ENCODE measurements at regions not wholly inside any gene's neighbourhood (a gene's known extent, or its start where the extent isn't known, plus 50 kb on each side); places are given as distances from the start of the nearest gene placed in this dataset.

- Histone ChIP-seq H3K79me2 (ENCODE audit: control insufficient read depth, insufficient read depth, low read length) (no peaks in the 10 kb centered on the region), H3K27ac (ENCODE audit: low read length in 2 of 2) (no peak overlapping the region), H3K27me3 (replicated peaks in 1 of 4; ENCODE audit: control extremely low read depth in 1 of 4, control insufficient read depth in 3 of 4, insufficient read depth in 4 of 4, low read length in 3 of 4) (peaks cover 0 to 18% (median 0%) of the 10 kb centered on the region in 4 experiments), H3K4me2 (replicated peaks; ENCODE audit: low read depth, low read length, poor library complexity, severe bottlenecking) (no peak overlapping the region), H3K4me3 (ENCODE audit: control extremely low read depth in 1 of 5, extremely low read depth in 1 of 5, insufficient read depth in 1 of 5, low read depth in 2 of 5, low read length in 4 of 5) (no peak overlapping the region), H3K36me3 (replicated peaks in 1 of 2; ENCODE audit: control extremely low read depth in 1 of 2, control insufficient read depth in 1 of 2, extremely low read depth in 1 of 2, insufficient read depth in 2 of 2, low read length in 1 of 2) (no peaks in the 10 kb centered on the region), H3K9ac (ENCODE audit: low read length) (no peak overlapping the region), H2AFZ (ENCODE audit: insufficient read depth, low read depth, low read length, poor library complexity, severe bottlenecking) (no peak overlapping the region), H3K4me1 (ENCODE audit: control insufficient read depth in 2 of 2, insufficient read depth in 2 of 2, low read length in 2 of 2) (no peaks in the 10 kb centered on the region), H4K20me1 (ENCODE audit: control insufficient read depth, insufficient read depth, low read length, poor library complexity, severe bottlenecking) (no peaks in the 10 kb centered on the region), H3K9me3 (ENCODE audit: control extremely low read depth in 1 of 3, control insufficient read depth in 2 of 3, insufficient read depth in 1 of 3, low read length in 2 of 3) (peaks cover 0 to 3% (median 0%) of the 10 kb centered on the region in 3 donors)
- Mint-ChIP-seq H3K4me1 (peaks cover 5% of the 10 kb centered on the region), H3K27me3 (peaks cover 23% of the 10 kb centered on the region), H3K27ac (no peak overlapping the region), H3K4me3 (no peak overlapping the region), H3K9me3 (ENCODE audit: insufficient read depth) (no peaks in the 10 kb centered on the region)
- WGBS (ENCODE audit: insufficient coverage): 65% methylated on average over 9 of the region's 9 CpGs
- intact Hi-C loops (cut with micrococcal nuclease): no loop called here
- no peak for DNase-seq
- no peak for TF ChIP-seq CTCF (IDR thresholded peaks at IDR 0.05)
- TF ChIP-seq EZH2 (IDR thresholded peaks at IDR 0.05; ENCODE audit: borderline replicate concordance, insufficient read depth, low read depth, low read length, poor library complexity, severe bottlenecking): no peak
- POLR2A ChIA-PET: no interaction called here
- CTCF ChIA-PET: no interaction called here
- no peak for ATAC-seq (ENCODE audit: low read depth)
These were observed 186.5 kb upstream of the CSF3R start for GRCh38 chr1:36669262-36669661.

- Histone ChIP-seq H3K4me1 (ENCODE audit: control insufficient read depth in 2 of 2, insufficient read depth in 2 of 2, low read length in 2 of 2) (no peaks in the 10 kb centered on the region), H3K4me3 (ENCODE audit: control extremely low read depth in 1 of 5, extremely low read depth in 1 of 5, insufficient read depth in 1 of 5, low read depth in 2 of 5, low read length in 4 of 5) (no peak overlapping the region), H3K27ac (ENCODE audit: low read length in 2 of 2) (no peak overlapping the region), H3K36me3 (replicated peaks in 1 of 2; ENCODE audit: control extremely low read depth in 1 of 2, control insufficient read depth in 1 of 2, extremely low read depth in 1 of 2, insufficient read depth in 2 of 2, low read length in 1 of 2) (no peaks in the 10 kb centered on the region), H4K20me1 (ENCODE audit: control insufficient read depth, insufficient read depth, low read length, poor library complexity, severe bottlenecking) (no peaks in the 10 kb centered on the region), H3K9me3 (ENCODE audit: control extremely low read depth in 1 of 3, control insufficient read depth in 2 of 3, insufficient read depth in 1 of 3, low read length in 2 of 3) (peaks cover 0 to 3% (median 0%) of the 10 kb centered on the region in 3 donors), H3K9ac (ENCODE audit: low read length) (no peak overlapping the region), H3K79me2 (ENCODE audit: control insufficient read depth, insufficient read depth, low read length) (no peaks in the 10 kb centered on the region), H3K27me3 (replicated peaks in 1 of 4; ENCODE audit: control extremely low read depth in 1 of 4, control insufficient read depth in 3 of 4, insufficient read depth in 4 of 4, low read length in 3 of 4) (peaks cover 0 to 11% (median 0%) of the 10 kb centered on the region in 4 experiments), H3K4me2 (replicated peaks; ENCODE audit: low read depth, low read length, poor library complexity, severe bottlenecking) (no peak overlapping the region), H2AFZ (ENCODE audit: insufficient read depth, low read depth, low read length, poor library complexity, severe bottlenecking) (no peak overlapping the region)
- H3K27ac Mint-ChIP-seq: no peak overlapping the region
- peaks cover 23% of the 10 kb centered on the region for H3K27me3 Mint-ChIP-seq
- CTCF ChIA-PET: no interaction called here
- no peak overlapping the region for H3K4me3 Mint-ChIP-seq
- H3K9me3 Mint-ChIP-seq (ENCODE audit: insufficient read depth): no peaks in the 10 kb centered on the region
- intact Hi-C loops (cut with micrococcal nuclease): no loop called here
- WGBS (ENCODE audit: insufficient coverage): 62% methylated on average over 3 of the region's 4 CpGs
- POLR2A ChIA-PET: no interaction called here
- H3K4me1 Mint-ChIP-seq: peaks cover 12% of the 10 kb centered on the region
- TF ChIP-seq EZH2 (IDR thresholded peaks at IDR 0.05; ENCODE audit: borderline replicate concordance, insufficient read depth, low read depth, low read length, poor library complexity, severe bottlenecking) (no peak), CTCF (IDR thresholded peaks at IDR 0.05) (no peak)
- DNase-seq (no peak), ATAC-seq (ENCODE audit: low read depth) (no peak)
These were observed 185.1 kb upstream of the CSF3R start for GRCh38 chr1:36667836-36668235.

Data from B cell (primary cell).